ENCODE measurements at regions not wholly inside any gene's neighbourhood (a gene's known extent, or its start where the extent isn't known, plus 50 kb on each side); places are given as distances from the start of the nearest gene placed in this dataset.

DNA sequence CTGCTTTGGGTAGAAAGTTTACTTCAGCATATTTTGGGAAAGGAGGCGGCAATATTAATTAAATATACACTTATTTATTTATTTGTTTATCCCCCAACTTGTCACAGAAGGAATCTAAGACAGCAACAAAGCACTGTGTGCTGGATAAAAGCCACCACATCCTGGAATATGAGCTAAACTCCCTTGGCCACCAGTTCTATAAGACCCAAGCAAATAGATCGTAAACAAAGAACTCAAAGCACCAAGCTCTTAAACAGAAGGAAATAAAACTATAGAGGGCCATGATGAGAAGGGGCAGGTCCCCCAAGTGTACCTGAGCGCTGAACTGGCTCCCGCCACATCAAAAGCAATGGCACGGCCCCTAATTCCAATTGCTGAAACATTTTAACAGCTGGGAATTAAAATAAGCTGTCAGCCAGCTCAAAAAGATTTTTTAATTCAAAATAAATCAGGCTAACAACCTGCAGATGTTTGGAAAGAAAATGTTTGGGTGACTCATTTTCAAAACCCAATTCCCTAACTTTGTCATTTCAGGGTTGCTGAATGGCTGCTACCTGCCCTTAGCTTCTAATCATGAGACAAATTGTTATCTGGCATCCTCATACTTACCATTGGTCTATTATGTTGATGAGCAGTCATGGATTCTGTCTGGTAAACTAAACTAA lies 127.1 kb downstream of the SLC30A10 start:
- DNase-seq (ENCODE audit: low spot score) = no peak

DNA sequence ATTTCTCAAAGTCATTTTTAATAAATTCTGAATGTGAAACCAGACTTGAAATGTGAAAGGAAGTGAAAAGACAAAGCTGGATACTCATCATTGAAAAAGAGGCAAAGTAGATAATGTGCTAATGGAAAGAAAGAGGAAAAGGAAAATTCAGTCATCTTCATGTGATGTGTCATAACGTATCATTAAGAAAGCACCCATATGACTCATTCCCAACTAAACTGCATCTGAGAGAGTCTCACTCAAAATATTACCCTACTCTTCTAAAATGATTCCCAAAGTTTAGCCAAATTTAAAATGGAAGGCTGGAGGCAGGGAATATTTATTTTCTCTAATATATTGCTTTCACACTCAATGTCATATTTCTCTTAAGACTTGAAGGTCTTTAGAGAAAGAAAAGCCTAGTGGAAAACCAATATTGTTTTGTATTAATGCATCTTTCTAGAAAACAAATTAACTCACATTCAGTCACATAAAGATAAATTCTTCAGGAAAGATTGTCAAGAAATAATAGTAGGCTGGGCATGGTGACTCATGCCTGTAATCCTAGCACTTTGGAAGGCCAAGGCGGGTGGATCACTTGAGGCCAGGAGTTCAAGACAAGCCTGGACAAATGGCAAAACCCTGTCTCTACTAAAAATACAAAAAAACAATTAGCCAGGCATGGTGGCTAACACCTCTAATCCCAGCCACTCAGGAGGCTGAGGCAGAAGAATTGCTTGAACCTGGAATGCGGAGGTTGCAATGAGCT lies 129.9 kb downstream of the SLC30A10 start:
- DNase-seq (ENCODE audit: low spot score) = peak; percentile 78

DNA sequence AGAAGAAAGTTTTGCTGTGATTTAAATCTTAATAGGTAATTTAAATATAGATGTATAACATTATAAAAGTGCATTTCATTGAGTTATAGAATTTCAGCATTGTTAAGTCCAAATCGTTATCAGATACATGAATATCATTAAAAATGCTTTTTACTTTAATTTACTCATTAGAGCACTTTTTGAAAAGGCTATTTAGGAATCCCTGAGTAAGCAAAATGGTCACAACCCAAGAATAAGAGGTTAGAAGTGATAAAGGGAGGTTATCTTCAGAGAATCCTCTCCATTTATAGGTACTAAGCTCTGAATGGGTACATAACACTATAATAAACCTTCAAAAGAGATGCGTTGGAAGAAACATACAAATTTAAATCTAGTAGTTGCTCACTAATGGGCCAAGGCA lies 130.7 kb downstream of the SLC30A10 start:
- no peak for DNase-seq (ENCODE audit: low spot score)

DNA sequence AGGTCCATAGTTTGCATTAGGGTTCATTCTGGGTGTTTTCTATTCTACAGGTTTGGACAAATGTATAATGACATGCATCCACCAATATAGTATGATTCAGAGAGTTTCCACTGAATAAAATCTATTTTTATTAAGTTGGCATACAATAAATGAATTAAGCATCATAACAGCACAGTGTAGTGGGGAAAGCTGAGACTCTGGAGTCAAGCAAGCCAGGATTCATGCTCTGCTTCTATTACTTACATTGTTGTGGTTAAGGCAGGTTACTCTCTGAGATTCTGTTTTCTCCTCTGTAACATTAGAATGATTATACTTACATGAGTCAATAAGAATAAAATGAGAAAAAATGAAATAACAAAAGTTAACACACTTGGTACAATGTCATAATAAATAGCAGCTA lies 131.3 kb downstream of the SLC30A10 start:
- DNase-seq (ENCODE audit: low spot score) = no peak

DNA sequence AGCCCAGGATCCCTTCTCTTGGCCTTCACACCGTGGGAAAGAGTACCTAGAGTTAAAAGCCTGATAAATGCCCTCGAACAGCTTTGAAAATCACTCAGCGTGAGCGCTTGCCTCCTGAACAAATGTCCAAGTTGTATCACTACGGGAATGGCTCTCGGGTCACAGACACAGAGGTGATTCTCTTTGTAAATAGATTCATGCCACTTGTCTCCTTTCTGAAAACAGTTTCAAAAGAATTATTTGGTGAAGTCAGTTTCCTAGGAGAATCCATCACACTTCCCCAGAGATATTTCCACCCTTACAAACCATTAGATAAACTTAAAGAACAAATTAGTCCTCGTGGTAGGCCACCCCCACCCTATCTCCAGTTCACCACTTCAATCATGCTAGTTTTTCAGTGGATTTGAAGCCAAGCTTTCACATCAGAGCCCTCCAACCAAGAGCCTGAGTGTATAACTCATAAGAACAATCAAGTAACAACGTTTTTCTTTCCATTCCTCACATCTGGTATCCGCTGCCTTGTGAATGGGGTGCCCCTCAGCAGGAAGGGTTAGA lies 132.9 kb downstream of the SLC30A10 start:
- DNase-seq (ENCODE audit: low spot score) = no peak

DNA sequence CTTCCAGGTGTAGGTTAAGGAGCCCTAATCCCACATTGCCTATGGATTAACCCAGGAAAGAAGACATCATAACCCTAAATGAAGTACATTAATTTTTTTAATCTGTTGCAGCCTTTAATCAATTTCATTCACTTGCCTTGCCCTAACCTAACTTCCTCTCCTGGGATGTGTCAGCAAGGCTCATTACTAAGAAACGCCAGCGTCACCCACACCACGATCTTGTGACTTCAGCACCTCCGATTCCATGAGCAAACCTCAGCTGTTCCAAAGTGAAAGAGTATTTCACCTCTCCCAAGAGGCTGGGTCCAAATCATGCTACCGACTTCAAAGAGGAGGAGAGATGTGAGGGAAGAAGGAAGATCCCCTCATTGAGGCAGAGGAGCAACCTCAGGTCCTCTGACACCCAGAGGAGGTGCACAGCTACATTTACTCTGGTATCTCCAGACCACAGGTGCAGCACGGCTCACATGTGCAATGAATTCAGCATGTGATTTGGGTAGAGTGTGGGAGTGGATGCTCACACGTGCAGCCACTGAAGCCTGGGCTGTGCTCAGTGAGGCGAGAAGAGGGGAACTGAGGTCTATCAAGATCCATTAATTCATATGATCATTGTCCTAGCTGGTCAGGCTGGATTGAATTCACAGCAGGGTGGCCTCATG lies 134.1 kb downstream of the SLC30A10 start:
- DNase-seq (ENCODE audit: low spot score) = peak; percentile 19

DNA sequence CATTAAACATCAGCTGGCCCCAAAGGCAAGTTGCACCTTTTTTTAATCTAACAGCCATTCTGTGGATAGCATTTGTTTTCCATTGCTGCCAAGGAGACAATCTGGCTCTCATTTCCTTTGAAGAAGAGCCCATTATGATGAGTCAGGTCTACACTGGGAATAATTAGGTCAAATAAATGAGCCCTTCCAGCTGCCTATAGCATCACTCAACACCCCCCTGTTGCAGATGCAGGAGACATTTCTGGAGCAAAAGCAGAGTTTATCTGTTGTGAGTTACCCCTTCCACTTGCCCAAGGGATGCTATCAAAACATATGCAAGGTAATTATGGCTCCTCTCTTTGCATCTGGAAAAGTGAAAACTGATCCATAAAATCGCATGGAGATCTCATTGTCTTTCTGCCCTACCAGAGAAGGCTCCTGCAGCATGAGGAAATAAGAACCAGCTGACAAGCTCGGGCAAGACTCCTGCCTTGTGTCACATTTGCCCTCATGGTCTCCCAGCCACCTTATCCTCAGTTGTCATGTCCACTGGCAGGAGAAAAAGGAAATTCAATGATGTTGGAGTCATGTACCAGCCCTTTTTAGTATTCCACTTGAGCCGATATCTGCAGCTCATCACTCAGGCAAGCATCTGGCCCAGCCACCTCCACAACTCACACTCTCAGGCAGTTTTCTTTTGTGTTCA lies 135.9 kb downstream of the SLC30A10 start:
- DNase-seq (ENCODE audit: low spot score) = peak; percentile 35

DNA sequence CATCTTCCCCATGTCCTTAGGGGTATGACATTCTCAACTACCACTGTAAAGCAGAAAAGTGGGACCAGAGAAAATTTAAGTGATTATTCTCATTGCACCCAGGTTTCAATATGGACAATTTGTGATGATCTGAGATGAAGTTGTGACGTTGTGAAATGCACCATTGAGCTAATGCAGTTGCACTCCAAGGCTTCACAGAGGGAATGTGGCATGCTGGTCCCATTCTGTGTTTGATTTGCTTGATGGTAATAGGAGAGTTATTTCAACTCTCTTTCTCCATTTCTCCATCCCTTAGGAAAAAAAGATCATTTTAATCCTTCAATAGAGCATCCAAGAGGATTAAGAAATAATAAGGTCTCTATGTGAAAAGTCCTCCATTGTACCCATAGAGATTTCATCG lies 136.6 kb downstream of the SLC30A10 start:
- DNase-seq (ENCODE audit: low spot score) = no peak

DNA sequence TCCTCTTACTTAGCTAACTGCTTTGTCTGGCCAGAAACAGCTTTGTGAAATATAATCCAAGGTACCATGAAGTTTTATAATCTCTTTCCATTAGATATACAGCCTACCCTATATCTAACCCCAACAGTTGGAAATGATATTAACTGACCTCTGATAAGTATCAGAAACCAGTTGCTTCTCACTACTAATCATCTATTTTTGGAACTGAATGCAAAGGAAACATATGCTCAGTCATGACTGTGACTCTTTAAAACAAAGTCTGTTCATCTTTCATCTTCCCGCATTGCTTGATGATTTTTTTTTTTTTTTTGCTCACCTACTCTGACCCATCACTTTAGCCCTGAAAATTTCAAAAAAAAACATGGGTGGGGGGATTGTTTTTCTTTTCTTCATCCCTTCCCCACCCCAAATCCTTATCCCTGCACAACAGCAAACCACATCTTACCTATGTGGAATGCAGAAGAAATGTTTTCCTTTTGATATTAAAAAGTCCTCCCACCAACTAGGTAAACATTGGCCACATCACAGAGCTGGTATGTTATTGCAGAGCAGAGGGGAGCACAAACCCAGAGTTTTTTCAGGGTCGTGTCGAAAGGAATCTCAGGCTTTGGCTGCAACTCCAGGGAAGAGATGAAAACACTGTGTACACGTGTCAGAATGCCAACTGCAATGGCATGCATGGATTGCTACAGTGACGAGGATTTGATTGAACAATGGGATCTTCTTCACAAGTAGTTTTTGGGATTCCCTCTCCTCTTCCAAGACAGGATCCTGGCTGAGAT lies 137.3 kb downstream of the SLC30A10 start:
- peak; percentile 33 for DNase-seq (ENCODE audit: low spot score)

DNA sequence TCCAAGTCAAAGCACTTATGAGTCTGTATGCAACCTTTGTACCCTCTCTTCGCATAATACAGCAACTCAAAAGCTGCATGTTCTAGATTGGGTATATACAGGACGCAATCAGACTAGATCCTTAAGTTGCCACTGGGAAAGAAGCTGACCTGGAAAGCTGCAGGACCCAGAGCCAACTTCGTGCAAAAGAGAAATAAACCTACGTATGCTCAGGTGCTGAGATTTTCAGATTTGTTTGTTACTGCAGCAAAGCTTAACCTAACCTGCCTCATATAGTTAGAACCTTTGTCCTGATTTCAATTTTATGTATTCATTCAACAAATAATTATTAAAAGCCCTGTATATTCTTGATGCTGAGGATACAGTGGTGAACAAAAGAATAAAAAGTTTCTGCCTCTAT lies 139.7 kb downstream of the SLC30A10 start:
- DNase-seq (ENCODE audit: low spot score) = no peak

DNA sequence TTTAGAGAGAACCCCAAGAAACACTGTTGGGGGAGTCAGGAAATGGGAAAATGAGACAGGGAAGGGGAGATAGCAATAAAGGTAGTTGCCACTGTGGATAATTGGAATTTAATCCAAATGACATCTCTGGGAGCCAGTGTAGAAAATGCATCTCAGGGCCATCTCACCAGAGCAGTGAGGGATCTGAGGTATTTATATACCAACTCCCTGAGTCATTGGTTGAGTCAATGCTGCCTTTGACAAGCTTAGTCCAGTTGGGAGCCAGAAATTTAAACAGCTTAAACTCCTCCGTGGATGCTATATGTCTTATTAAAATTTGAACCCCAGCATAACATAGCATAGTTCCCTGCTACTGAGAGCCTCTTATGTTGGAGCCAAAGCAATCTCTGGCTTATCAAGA lies 140.3 kb downstream of the SLC30A10 start:
- peak; percentile 27 for DNase-seq (ENCODE audit: low spot score)

DNA sequence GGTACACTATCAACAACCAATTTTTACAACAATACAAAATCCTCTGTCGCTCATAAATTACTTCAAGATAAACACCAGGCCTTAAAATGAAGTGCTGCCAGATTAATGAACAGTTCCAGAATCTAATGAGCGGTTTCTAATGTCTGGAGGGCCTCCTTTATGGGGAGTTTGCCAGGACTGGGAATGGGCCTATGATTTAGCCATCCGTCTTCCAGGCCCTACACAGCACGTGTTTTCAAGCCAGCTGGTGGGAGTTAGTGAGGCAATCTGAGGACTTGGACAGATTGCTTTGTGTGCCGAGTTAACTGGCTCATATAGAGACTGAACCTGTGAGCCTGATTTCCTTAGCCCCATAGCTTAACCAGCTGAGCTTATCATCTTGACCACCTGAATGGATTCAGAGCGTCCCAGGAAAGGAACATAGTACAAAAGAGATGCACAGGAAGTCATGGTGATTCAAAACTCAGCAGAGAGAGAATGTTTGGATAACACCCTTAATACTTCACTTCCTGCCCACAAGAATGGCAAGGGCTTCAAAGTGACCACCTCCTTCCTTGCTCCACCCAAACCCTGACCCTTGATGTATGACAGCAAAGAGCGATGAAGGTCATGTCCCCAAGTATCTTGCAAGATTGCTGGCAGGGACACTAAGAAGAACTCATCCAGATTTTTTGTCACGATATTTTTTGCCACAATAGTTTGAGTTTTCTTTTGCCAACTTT lies 143.5 kb downstream of the SLC30A10 start:
- peak; percentile 30 for DNase-seq (ENCODE audit: low spot score)

DNA sequence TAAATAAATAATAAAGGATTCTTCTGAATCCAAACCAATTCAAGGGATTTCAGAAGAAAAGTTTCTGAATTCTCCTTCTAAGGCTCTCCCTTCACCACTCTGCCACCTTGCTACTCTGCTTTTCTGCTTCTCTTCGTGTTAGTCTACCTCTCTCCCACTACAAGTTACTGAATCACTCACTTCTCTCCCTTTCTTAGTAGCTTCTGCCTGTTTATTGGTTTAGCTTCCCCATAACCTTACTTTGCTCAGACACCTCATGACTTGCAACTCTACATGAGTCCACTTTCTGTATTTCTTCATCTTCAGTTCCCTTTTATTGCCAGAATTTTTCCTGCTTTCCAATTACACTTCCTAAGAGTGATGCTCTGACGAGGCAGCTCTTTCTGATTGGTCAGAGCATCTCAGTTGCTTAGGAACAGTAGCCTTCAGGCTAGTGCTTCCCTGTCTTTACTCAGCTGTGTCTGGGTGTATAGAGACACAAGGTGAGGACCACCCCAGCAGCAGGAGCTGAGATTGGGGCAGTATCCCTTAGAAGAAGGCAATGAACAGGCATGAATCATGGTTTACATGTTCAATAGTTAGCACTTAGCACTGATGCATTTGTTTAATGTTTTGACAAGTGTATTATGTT lies 144.6 kb downstream of the SLC30A10 start:
- no peak for DNase-seq (ENCODE audit: low spot score)

DNA sequence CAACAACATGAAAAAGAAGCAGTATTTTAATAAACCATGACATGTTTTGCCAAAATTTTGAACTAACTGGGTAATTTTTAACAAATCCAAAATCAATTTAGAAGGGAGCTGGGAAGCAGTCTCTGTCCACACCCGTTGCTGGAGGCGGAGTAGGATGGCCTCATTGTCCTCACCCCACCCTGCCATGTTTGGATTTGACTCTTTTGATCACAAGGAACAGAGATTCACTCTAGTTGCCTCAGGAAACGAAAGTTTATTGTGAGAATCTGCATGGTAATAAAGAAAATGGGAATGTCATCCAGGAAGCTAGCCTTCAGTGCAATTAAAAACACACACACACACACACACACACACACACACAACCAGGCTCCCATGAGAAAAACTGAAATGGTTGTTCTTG lies 145.4 kb downstream of the SLC30A10 start:
- DNase-seq (ENCODE audit: low spot score) = no peak

DNA sequence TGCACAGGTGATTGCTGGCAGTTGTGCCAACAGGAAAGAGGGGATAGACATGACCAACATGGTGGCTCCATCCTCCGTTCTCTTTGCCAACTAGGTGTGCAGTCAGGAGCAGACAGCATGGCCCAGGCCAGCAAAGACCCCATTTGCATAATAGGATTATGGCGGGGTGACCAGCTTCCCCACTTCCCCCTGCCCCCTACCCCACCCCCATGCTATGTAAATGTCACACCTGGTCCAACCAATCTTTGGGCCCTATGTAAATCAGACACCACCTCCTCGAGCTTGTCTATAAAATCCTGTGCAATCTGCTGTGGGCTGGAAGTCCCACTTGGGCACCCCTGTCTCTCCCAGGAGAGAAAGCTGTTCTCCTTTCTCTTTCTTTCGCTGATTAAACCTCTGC lies 146.0 kb downstream of the SLC30A10 start:
- no peak for DNase-seq (ENCODE audit: low spot score)

DNA sequence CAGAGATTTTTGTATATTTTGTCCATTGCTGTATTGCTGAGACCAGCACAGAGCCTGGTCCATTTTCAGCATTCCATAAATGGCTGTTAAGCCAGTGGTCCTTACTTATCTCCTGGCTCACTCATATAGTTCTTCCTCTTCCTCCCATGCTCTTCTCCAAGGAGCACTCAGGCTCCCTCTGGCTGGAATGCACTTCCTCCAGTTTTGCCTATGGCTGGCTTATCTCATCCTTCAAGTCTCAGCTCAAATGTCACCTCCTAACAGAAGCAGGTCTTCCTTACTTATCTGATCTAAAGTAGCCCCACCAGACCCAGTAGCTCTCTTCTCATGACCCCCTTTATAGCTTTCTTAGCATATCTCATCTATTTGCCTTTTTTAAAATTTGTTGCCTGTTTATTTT lies 146.9 kb downstream of the SLC30A10 start:
- DNase-seq (ENCODE audit: low spot score) = no peak

DNA sequence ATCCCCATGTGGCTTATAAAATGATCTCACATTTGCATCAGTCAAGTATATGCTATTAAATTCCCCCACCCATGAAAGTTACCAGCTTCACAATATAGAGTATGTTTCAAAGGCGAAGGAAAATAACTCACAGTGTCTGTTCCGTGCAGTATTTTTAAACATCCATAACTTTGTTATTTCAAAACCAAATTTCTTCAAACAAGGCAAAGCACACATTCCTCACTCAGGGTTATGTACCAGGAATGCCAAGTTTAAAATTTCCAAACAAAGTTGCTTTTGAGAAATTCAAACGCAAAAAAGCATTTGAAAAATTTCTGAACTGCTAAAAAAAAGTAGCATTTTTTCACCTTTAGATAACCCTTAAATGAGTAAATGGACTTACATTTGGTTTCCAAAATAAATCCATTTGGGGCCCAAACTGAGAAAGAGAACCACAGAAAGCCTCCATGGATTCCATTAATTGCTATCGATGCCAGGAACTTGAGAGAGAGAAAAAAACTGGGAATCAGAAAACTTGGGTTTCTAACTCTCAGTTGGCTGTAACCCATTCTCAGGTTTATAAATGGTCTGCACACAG lies 149.5 kb downstream of the SLC30A10 start:
- no peak for DNase-seq (ENCODE audit: low spot score)

DNA sequence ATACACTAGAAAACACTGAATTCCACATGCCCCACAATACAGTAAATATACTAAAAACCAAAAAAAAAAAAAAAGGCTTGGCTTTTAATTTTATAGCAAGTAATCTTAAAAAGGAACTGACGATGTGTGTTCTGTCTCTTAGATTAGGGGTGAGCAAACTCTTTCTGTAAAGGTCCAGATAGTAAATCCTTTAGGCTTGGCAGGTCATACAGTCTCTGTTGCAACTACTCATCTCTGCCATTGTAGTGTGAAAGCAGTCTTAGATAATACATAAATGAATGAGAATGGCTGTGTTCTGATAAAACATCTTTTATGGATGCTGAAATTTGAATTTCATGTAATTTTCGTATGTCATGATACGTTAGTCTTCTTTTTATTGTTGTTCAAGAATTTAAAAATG lies 150.2 kb downstream of the SLC30A10 start:
- DNase-seq (ENCODE audit: low spot score) = no peak

DNA sequence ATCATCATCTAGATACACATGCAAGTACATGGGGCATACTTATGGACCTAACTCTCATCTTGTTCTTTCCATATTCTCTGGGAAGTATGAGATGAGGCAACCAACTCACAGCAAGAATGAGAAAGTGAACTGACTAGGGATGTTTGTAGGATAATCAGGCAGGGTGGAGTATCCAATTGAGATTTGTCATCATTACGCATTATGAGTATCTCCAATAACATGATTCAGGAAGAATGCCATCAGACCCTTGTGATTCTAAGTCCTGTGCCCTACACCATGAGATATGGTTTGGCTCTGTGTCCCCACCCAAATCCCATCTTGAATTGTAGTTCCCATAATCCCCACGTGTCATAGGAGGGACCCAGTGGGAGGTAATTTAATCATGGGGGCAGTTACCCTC lies 154.0 kb downstream of the SLC30A10 start:
- no peak for DNase-seq (ENCODE audit: low spot score)

DNA sequence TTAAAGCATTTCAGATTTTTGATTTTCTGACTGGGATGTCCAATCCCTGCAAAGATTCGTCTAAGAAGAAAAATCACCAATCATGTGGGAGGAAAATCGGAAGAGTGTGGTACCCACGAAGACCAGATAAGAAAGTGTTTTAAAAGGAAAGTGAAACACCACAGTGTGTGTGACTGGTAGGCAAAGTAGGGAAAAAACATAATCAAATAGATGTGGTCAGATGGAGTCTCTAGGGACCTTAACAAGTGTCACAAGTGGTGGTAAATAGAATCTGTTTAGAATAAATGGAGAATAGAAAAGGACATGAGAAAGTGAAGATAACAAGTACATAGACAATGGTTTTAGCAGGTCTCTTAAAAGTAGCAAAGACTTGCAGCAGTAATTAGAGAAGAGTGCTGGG lies 154.6 kb downstream of the SLC30A10 start:
- no peak for DNase-seq (ENCODE audit: low spot score)
